Stimulated activated CD4-positive, alpha-beta T cell treated with anti-CD3 and anti-CD28 coated beads, Interleukin-1b, Interleukin-23, amount 100 ng/mL, for 1 hour (primary cell): ENCODE measurements at regions not wholly inside any gene's neighbourhood (a gene's known extent, or its start where the extent isn't known, plus 50 kb on each side); places are given as distances from the start of the nearest gene placed in this dataset.
"Not testable (repeated sequence)": the region's sequence is repeated elsewhere in the genome, so short reads cannot be mapped to it uniquely, and the experiment has no call there.

Experiments
- DNase-seq, 2 donors: peaks; one replicate each; pipeline ENCODE4 v3.0.0-alpha.2; 2020; ENCODE audit warnings: low read depth in 2 of 2

DNA sequence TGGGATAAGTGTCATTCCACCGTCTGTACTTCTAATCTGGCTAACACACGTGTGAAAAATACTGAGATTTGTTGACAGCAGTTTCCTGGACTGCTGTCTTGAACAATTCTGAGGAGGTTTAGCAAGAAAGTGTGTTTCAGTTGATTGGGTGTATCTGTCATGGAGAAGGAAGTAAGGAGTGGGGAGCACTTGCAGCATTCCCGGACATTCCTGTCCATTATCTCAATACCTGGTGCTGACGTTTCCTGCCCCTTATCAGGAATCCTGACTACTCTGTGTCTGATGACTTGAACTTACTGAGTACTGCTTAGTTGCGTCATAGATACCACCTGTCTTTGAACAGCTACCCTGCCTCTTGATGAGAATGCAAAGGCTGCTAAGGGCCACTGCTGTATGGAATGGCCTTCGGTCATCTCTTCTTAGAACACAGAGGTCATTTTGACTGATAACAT lies 72.0 kb upstream of the VKORC1L1 start:
- DNase-seq, result no peak

- DNase-seq, result no peak
Measured at GRCh38 chr7:65804887-65805286, 68.0 kb upstream of the VKORC1L1 start.

DNA sequence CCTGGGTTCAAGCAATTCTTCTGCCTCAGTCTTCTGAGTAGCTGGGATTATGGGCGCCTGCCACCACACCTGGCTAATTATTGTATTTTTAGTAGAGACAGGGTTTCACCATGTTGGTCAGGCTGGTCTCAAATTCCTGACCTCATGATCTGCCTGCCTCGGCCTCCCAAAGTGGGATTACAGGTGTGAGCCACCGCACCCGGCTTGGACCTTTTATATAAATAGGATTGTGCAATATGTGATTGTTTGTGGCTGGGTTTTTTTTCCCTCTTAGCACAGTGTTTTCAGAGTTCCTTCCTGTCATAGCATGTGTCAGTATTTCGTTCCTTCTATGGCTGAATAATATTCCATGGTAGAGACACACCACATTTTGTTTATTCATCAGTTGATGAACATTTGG lies 65.8 kb upstream of the VKORC1L1 start:
- DNase-seq, result not testable (repeated sequence)

DNA sequence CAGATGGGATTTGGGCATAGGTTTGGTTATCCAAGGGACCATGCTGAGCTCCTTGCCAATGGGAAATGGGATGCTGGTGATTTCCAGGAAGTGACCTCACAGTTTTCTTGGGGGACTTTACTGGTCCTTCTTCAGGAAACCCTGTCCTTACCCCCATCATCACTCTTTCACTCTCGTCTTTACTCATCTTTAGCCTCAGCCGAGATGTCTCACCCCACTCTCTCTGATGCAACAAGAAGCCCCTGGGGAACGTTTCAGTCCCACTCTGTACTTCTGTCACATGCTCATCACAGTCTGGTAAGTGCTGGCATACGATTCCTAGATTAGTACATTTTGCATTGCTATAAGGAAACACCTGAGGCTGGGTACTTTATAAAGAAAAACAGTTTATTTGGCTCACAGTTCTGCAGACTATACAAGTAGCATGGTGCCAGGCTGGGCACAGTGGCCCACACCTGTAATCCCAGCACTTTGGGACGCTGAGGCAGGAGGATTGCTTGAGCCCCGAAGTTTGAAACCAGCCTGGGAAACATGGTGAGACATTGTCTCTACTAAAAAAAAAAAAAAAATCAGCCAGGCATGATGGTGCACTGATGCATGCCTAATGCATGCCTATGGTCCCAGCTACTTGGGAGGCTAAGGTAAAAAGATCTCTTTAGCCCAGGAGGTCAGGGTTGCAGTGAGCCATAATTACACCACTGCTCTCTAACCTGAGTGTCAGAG lies 63.5 kb upstream of the VKORC1L1 start:
- no peak for DNase-seq

- DNase-seq, result no peak
Measured at GRCh38 chr7:65809982-65810288, 62.9 kb upstream of the VKORC1L1 start.

DNA sequence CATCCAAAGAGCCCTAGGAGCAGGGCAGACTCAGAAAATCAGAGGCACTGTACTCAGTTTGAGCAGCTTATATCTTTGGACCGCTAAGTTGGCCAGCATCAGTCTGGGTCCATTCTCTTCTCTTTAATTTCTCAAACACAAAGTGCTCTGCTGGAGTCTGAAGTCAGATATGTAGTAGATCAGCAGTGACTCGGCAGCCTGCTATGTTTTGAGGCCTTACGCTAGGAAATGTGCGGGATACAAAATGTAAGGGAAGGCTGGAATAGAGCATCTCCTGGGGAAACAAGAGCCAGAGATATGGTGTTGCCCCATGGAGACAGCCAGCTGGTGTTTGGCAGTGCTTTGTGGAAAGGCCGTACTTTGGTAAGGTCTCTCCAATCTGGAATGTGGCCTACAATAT lies 60.6 kb upstream of the VKORC1L1 start:
- no peak for DNase-seq

- DNase-seq, result not testable (repeated sequence)
Measured at GRCh38 chr7:65814556-65815167, 58.2 kb upstream of the VKORC1L1 start.

- DNase-seq, result no peak
Measured at GRCh38 chr7:65820287-65820950, 52.5 kb upstream of the VKORC1L1 start.
